ENCODE measurements at regions not wholly inside any gene's neighbourhood (a gene's known extent, or its start where the extent isn't known, plus 50 kb on each side); places are given as distances from the start of the nearest gene placed in this dataset.

DNA sequence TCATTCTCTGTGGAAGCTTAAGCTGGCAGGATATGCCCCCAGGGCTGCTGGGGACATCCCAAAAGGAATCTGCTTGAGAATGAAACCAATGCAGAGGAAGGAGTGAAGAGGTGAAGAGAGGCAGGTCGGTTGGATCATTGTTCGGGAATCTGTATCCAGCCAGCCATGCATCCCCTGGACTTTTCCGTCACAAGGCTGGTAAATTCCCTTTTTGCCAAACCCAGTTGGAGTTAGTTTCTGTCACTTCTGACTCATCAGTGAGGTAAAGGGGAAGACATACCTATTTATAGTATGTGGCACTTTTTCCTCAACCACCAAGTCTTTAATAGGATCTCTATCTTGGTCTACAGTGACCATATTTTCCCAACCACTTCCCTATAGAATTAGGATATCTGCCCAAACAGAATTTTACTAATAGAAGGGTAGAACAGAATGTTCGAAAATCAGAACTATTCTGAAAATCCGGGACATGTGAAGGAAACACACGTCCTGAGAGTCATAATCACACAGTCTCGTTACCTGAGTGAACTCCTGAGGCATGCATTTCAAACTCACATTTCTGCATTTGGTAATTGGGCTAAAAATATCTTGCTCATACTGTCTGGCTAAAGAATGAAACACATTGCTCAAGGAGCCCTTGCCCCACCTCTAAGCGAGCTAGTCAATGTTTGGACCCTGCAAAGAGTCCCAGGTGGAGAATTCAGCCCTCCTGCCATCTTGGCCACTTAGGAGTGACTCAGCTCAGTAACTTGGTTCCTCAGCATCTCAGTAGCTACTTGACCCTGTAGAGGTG is 289.7 kb upstream of the ADAMTS9 start:
- intact Hi-C loops (cut with DNase I), result no loop called here
- H3K4me1 ChIP-seq, result peaks cover 0 to 7% (median 0%) of the 10 kb centered on the region in 4 donors
- H3K9me3 ChIP-seq, result no peaks in the 10 kb centered on the region
- no peak overlapping the region for H3K27ac ChIP-seq (replicated peaks in 1 of 4)
- 87% methylated on average over 8 of the region's 8 CpGs for WGBS
- DNase-seq (ENCODE audit: extremely low spot score), result no peak
- H3K36me3 ChIP-seq, result peaks cover 0 to 8% (median 0%) of the 10 kb centered on the region in 4 donors
- no peaks in the 10 kb centered on the region for H3K27me3 ChIP-seq
- no peak overlapping the region for H3K4me3 ChIP-seq
- TF ChIP-seq POLR2A (IDR thresholded peaks at IDR 0.05; ENCODE audit: low read depth), result no peak
- TF ChIP-seq POLR2AphosphoS5 (IDR thresholded peaks at IDR 0.05), result peak in 1 of 2 donors; percentile 31

- no peak for DNase-seq (ENCODE audit: extremely low spot score)
- 76% methylated on average over 4 of the region's 4 CpGs for WGBS
- Histone ChIP-seq H3K36me3 (peaks cover 0 to 8% (median 0%) of the 10 kb centered on the region in 4 donors), H3K4me3 (no peak overlapping the region), H3K27ac (replicated peaks in 1 of 4) (no peak overlapping the region), H3K4me1 (peaks cover 0 to 7% (median 0%) of the 10 kb centered on the region in 4 donors), H3K27me3 (no peaks in the 10 kb centered on the region), H3K9me3 (no peaks in the 10 kb centered on the region)
- intact Hi-C loops (cut with DNase I), result no loop called here
- TF ChIP-seq EP300 (IDR thresholded peaks at IDR 0.05) (no peak), POLR2A (IDR thresholded peaks at IDR 0.05; ENCODE audit: low read depth) (no peak)
Measured at GRCh38 chr3:64976456-64976855, 288.7 kb upstream of the ADAMTS9 start.

- 54% methylated on average over 2 of the region's 2 CpGs for WGBS
- H3K27me3 ChIP-seq, result no peaks in the 10 kb centered on the region
- DNase-seq (ENCODE audit: extremely low spot score), result no peak
- H3K27ac ChIP-seq (replicated peaks in 1 of 4), result no peak overlapping the region
- TF ChIP-seq, protein P1, sequence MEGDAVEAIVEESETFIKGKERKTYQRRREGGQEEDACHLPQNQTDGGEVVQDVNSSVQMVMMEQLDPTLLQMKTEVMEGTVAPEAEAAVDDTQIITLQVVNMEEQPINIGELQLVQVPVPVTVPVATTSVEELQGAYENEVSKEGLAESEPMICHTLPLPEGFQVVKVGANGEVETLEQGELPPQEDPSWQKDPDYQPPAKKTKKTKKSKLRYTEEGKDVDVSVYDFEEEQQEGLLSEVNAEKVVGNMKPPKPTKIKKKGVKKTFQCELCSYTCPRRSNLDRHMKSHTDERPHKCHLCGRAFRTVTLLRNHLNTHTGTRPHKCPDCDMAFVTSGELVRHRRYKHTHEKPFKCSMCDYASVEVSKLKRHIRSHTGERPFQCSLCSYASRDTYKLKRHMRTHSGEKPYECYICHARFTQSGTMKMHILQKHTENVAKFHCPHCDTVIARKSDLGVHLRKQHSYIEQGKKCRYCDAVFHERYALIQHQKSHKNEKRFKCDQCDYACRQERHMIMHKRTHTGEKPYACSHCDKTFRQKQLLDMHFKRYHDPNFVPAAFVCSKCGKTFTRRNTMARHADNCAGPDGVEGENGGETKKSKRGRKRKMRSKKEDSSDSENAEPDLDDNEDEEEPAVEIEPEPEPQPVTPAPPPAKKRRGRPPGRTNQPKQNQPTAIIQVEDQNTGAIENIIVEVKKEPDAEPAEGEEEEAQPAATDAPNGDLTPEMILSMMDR (IDR thresholded peaks at IDR 0.05), result no peak
- TF ChIP-seq POLR2A (IDR thresholded peaks at IDR 0.05; ENCODE audit: low read depth), result no peak
- no peak for TF ChIP-seq EP300 (IDR thresholded peaks at IDR 0.05)
- TF ChIP-seq POLR2AphosphoS5 (IDR thresholded peaks at IDR 0.05), result no peak
- intact Hi-C loops (cut with DNase I), result no loop called here
- H3K9me3 ChIP-seq, result no peaks in the 10 kb centered on the region
- H3K4me3 ChIP-seq, result no peak overlapping the region
- H3K36me3 ChIP-seq, result peaks cover 0 to 8% (median 0%) of the 10 kb centered on the region in 4 donors
- H3K4me1 ChIP-seq, result peaks cover 0 to 7% (median 0%) of the 10 kb centered on the region in 4 donors
Measured at GRCh38 chr3:64975147-64975546, 287.3 kb upstream of the ADAMTS9 start.

- Histone ChIP-seq H3K9me3 (no peaks in the 10 kb centered on the region), H3K36me3 (peaks cover 0 to 8% (median 0%) of the 10 kb centered on the region in 4 donors), H3K4me1 (peaks cover 0 to 7% (median 0%) of the 10 kb centered on the region in 4 donors), H3K27ac (replicated peaks in 1 of 4) (no peak overlapping the region), H3K27me3 (no peaks in the 10 kb centered on the region), H3K4me3 (no peak overlapping the region)
- no peak for DNase-seq (ENCODE audit: extremely low spot score)
- WGBS, result 87% methylated on average over 5 of the region's 5 CpGs
- TF ChIP-seq, protein P1 (IDR thresholded peaks at IDR 0.05), result no peak
- no peak for TF ChIP-seq POLR2A (IDR thresholded peaks at IDR 0.05; ENCODE audit: low read depth)
- no peak for TF ChIP-seq POLR2AphosphoS5 (IDR thresholded peaks at IDR 0.05)
- no peak for TF ChIP-seq EP300 (IDR thresholded peaks at IDR 0.05)
- intact Hi-C loops (cut with DNase I), result no loop called here
Measured at GRCh38 chr3:64974401-64974800, 286.6 kb upstream of the ADAMTS9 start.

DNA sequence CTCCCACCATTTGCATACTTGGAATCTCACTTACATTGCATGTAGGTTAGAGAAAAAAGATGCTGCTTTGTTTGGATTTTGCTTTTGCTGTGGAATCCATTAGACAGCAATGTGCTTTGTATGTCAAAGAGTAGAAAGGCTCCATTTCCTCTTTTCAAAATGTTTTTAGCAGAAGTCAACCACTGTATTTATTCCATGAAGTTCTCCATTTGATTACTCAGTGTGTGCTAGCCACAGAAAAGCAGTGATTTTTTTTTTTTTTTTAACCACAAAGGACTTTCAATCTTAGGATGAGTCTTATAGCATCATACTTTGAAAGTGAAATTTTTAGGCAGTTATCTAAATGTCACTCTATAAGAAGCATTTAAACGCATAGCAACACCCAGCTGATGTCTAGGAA is 285.0 kb upstream of the ADAMTS9 start:
- DNase-seq (ENCODE audit: extremely low spot score), result no peak
- no peaks in the 10 kb centered on the region for H3K9me3 ChIP-seq
- 73% methylated on average over 1 of the region's 1 CpG for WGBS
- intact Hi-C loops (cut with DNase I), result no loop called here
- no peak for TF ChIP-seq POLR2AphosphoS5 (IDR thresholded peaks at IDR 0.05)
- TF ChIP-seq, protein P1 (IDR thresholded peaks at IDR 0.05), result no peak
- no peak for TF ChIP-seq POLR2A (IDR thresholded peaks at IDR 0.05; ENCODE audit: low read depth)
- no peak for TF ChIP-seq EP300 (IDR thresholded peaks at IDR 0.05)
- no peak overlapping the region for H3K27ac ChIP-seq (replicated peaks in 1 of 4)
- H3K4me1 ChIP-seq, result peaks cover 0 to 7% (median 0%) of the 10 kb centered on the region in 4 donors
- H3K4me3 ChIP-seq, result no peak overlapping the region
- H3K27me3 ChIP-seq, result no peaks in the 10 kb centered on the region
- H3K36me3 ChIP-seq, result peaks cover 0 to 8% (median 0%) of the 10 kb centered on the region in 4 donors
